ENCODE measurements at regions not wholly inside any gene's neighbourhood (a gene's known extent, or its start where the extent isn't known, plus 50 kb on each side); places are given as distances from the start of the nearest gene placed in this dataset.

GRCh38 chr16:65752522-65752844, 614.0 kb upstream of the CDH5 start:
- H3K4me1 ChIP-seq (ENCODE audit: insufficient read depth) = peaks cover 11% of the 10 kb centered on the region
- no peak for DNase-seq (ENCODE audit: low spot score)
- TF ChIP-seq EZH2 (IDR thresholded peaks at IDR 0.05; ENCODE audit: borderline replicate concordance) = no peak
- TF ChIP-seq EZH2phosphoT487 (IDR thresholded peaks at IDR 0.05; ENCODE audit: low read depth, severe bottlenecking, unreplicated experiment) = no peak
- TF ChIP-seq, protein P1, sequence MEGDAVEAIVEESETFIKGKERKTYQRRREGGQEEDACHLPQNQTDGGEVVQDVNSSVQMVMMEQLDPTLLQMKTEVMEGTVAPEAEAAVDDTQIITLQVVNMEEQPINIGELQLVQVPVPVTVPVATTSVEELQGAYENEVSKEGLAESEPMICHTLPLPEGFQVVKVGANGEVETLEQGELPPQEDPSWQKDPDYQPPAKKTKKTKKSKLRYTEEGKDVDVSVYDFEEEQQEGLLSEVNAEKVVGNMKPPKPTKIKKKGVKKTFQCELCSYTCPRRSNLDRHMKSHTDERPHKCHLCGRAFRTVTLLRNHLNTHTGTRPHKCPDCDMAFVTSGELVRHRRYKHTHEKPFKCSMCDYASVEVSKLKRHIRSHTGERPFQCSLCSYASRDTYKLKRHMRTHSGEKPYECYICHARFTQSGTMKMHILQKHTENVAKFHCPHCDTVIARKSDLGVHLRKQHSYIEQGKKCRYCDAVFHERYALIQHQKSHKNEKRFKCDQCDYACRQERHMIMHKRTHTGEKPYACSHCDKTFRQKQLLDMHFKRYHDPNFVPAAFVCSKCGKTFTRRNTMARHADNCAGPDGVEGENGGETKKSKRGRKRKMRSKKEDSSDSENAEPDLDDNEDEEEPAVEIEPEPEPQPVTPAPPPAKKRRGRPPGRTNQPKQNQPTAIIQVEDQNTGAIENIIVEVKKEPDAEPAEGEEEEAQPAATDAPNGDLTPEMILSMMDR (IDR thresholded peaks at IDR 0.05; ENCODE audit: poor library complexity) = no peak
- WGBS (ENCODE audit: low lambda C conversion rate, missing lambda C conversion rate) = 58% methylated on average over 1 of the region's 1 CpG
- no peak overlapping the region for H3K27ac ChIP-seq
- H3K4me3 ChIP-seq = no peak overlapping the region
- H3K9me3 ChIP-seq (ENCODE audit: low read depth) = no peaks in the 10 kb centered on the region
- H3K36me3 ChIP-seq (replicated peaks; ENCODE audit: insufficient read depth, low read depth) = no peaks in the 10 kb centered on the region
- no peak overlapping the region for H2AFZ ChIP-seq
- H3K27me3 ChIP-seq = no peaks in the 10 kb centered on the region
- H3K9me2 ChIP-seq (replicated peaks; ENCODE audit: insufficient read depth) = no peaks in the 10 kb centered on the region
- no peak overlapping the region for H3K4me2 ChIP-seq
- H4K20me1 ChIP-seq (ENCODE audit: insufficient read depth, poor library complexity, severe bottlenecking) = no peaks in the 10 kb centered on the region
- no peaks in the 10 kb centered on the region for H3K79me2 ChIP-seq

- Histone ChIP-seq H3K79me2 (no peaks in the 10 kb centered on the region), H3K36me3 (replicated peaks; ENCODE audit: insufficient read depth, low read depth) (no peaks in the 10 kb centered on the region), H3K4me1 (ENCODE audit: insufficient read depth) (peaks cover 11% of the 10 kb centered on the region), H3K4me2 (no peak overlapping the region), H4K20me1 (ENCODE audit: insufficient read depth, poor library complexity, severe bottlenecking) (no peaks in the 10 kb centered on the region), H3K9me3 (ENCODE audit: low read depth) (no peaks in the 10 kb centered on the region), H3K27ac (no peak overlapping the region), H3K27me3 (no peaks in the 10 kb centered on the region), H2AFZ (no peak overlapping the region), H3K9me2 (replicated peaks; ENCODE audit: insufficient read depth) (no peaks in the 10 kb centered on the region), H3K4me3 (no peak overlapping the region)
- TF ChIP-seq, protein P1 (IDR thresholded peaks at IDR 0.05; ENCODE audit: poor library complexity) = no peak
- TF ChIP-seq EZH2phosphoT487 (IDR thresholded peaks at IDR 0.05; ENCODE audit: low read depth, severe bottlenecking, unreplicated experiment) (no peak), EZH2 (IDR thresholded peaks at IDR 0.05; ENCODE audit: borderline replicate concordance) (no peak)
- DNase-seq (ENCODE audit: low spot score) = no peak
- WGBS (ENCODE audit: low lambda C conversion rate, missing lambda C conversion rate) = 78% methylated on average over 8 of the region's 8 CpGs
Measured at GRCh38 chr16:65751622-65752521, 614.6 kb upstream of the CDH5 start.

DNA sequence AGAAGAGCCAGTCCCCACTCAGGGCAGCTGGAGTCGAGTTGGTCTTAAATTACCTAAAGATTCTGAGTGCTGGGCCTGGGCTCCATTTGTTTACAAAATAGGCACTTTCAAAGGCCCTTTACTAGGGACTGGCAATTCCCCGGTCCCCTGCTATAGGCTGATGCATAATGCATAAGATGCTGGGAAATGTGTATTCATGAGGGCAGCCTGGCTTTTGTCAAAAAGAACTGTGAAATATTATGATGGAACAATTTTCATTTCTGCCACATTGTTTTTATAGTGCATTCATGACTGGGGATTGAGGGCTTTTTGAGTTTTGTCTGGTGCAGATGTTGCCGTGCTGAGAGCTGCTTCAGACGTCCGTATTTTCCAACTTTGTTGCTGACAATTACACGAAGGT, 617.0 kb upstream of the CDH5 start:
- Histone ChIP-seq H3K4me2 (no peak overlapping the region), H3K4me1 (ENCODE audit: insufficient read depth) (peaks cover 2% of the 10 kb centered on the region), H3K9me3 (ENCODE audit: low read depth) (no peaks in the 10 kb centered on the region), H3K4me3 (no peak overlapping the region), H2AFZ (no peak overlapping the region), H3K27me3 (no peaks in the 10 kb centered on the region), H3K79me2 (no peaks in the 10 kb centered on the region), H3K9me2 (replicated peaks; ENCODE audit: insufficient read depth) (no peaks in the 10 kb centered on the region), H4K20me1 (ENCODE audit: insufficient read depth, poor library complexity, severe bottlenecking) (no peaks in the 10 kb centered on the region), H3K27ac (no peak overlapping the region), H3K36me3 (replicated peaks; ENCODE audit: insufficient read depth, low read depth) (no peaks in the 10 kb centered on the region)
- DNase-seq (ENCODE audit: low spot score) = no peak
- WGBS (ENCODE audit: low lambda C conversion rate, missing lambda C conversion rate) = 49% methylated on average over 6 of the region's 6 CpGs
- TF ChIP-seq EZH2 (IDR thresholded peaks at IDR 0.05; ENCODE audit: borderline replicate concordance) (no peak), EZH2phosphoT487 (IDR thresholded peaks at IDR 0.05; ENCODE audit: low read depth, severe bottlenecking, unreplicated experiment) (no peak)
- TF ChIP-seq, protein P1 (IDR thresholded peaks at IDR 0.05; ENCODE audit: poor library complexity) = no peak
